ENCODE measurements at regions not wholly inside any gene's neighbourhood (a gene's known extent, or its start where the extent isn't known, plus 50 kb on each side); places are given as distances from the start of the nearest gene placed in this dataset.

- TF ChIP-seq, protein P1, sequence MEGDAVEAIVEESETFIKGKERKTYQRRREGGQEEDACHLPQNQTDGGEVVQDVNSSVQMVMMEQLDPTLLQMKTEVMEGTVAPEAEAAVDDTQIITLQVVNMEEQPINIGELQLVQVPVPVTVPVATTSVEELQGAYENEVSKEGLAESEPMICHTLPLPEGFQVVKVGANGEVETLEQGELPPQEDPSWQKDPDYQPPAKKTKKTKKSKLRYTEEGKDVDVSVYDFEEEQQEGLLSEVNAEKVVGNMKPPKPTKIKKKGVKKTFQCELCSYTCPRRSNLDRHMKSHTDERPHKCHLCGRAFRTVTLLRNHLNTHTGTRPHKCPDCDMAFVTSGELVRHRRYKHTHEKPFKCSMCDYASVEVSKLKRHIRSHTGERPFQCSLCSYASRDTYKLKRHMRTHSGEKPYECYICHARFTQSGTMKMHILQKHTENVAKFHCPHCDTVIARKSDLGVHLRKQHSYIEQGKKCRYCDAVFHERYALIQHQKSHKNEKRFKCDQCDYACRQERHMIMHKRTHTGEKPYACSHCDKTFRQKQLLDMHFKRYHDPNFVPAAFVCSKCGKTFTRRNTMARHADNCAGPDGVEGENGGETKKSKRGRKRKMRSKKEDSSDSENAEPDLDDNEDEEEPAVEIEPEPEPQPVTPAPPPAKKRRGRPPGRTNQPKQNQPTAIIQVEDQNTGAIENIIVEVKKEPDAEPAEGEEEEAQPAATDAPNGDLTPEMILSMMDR (IDR thresholded peaks at IDR 0.05; ENCODE audit: low read length) = no peak
- no peak for TF ChIP-seq EZH2 (optimal IDR thresholded peaks at IDR 0.05; ENCODE audit: low read depth, low read length)
Observed at GRCh38 chr4:171256223-171256622, 557.0 kb upstream of the GALNTL6 start.
